HUDEP-2 (cell line): ENCODE measurements at regions not wholly inside any gene's neighbourhood (a gene's known extent, or its start where the extent isn't known, plus 50 kb on each side); places are given as distances from the start of the nearest gene placed in this dataset.
A peak's percentile ranks its signal among the peaks of the same experiment; 100 is the strongest.
"Not testable (repeated sequence)": the region's sequence is repeated elsewhere in the genome, so short reads cannot be mapped to it uniquely, and the experiment has no call there.

ENCODE experiments used
- DNase-seq, 76 experiments: peaks; one replicate each; lab custom pipeline; 2025; ENCODE audit not compliant: unreplicated experiment in 76 of 76; lab: John Stamatoyannopoulos, UW

GRCh38 chr6:96743496-96743895 is 93.8 kb downstream of the GPR63 start:
- no peak for DNase-seq

- no peak for DNase-seq
Observed at GRCh38 chr6:96742702-96743101, 94.6 kb downstream of the GPR63 start.

GRCh38 chr6:96735332-96735731 is 101.9 kb downstream of the GPR63 start:
- DNase-seq, result no peak

GRCh38 chr6:96727144-96727543 is 110.1 kb downstream of the GPR63 start:
- no peak for DNase-seq

- no peak for DNase-seq
Observed at GRCh38 chr6:96725296-96725695, 112.0 kb downstream of the GPR63 start.

GRCh38 chr6:96724641-96725040 is 112.6 kb downstream of the GPR63 start:
- DNase-seq, result no peak

- no peak for DNase-seq
Observed at GRCh38 chr6:96723362-96723761, 113.9 kb downstream of the GPR63 start.

- DNase-seq, result no peak
Observed at GRCh38 chr6:96721227-96721626, 116.0 kb downstream of the GPR63 start.

- peak in 3 of 76 experiments; percentile 2 to 4 (median 4) for DNase-seq
Observed at GRCh38 chr6:96716221-96716620, 121.1 kb downstream of the GPR63 start.

GRCh38 chr6:96715608-96716007 is 121.7 kb downstream of the GPR63 start:
- DNase-seq, result no peak

- no peak for DNase-seq
Observed at GRCh38 chr6:96704713-96705112, 132.6 kb downstream of the GPR63 start.

- no peak for DNase-seq
Observed at GRCh38 chr6:96702626-96703025, 134.7 kb downstream of the GPR63 start.

- no peak for DNase-seq
Observed at GRCh38 chr6:96700915-96701314, 136.4 kb downstream of the GPR63 start.

- not testable (repeated sequence) for DNase-seq
Observed at GRCh38 chr6:96694429-96694828, 131.5 kb downstream of the FHL5 start.

- no peak for DNase-seq
Observed at GRCh38 chr6:96687121-96687520, 124.2 kb downstream of the FHL5 start.

GRCh38 chr6:96685702-96686101 is 122.8 kb downstream of the FHL5 start:
- no peak for DNase-seq

GRCh38 chr6:96683819-96684528 is 121.0 kb downstream of the FHL5 start:
- DNase-seq, result no peak

GRCh38 chr6:96682017-96682416 is 119.1 kb downstream of the FHL5 start:
- no peak for DNase-seq

- DNase-seq, result no peak
Observed at GRCh38 chr6:96675597-96675996, 112.7 kb downstream of the FHL5 start.
